Endodermal cell (in vitro differentiated cells): ENCODE measurements at regions not wholly inside any gene's neighbourhood (a gene's known extent, or its start where the extent isn't known, plus 50 kb on each side); places are given as distances from the start of the nearest gene placed in this dataset.

Experiments used
- DNase-seq: peaks from one replicate; pipeline ENCODE4 v3.0.0-alpha.2; 2017
- H3K27ac ChIP-seq: 2 replicates; pipeline ENCODE4 v1.5.1; 2013; ENCODE audit warnings: mild to moderate bottlenecking, low read depth, low read length, moderate library complexity
- H3K27me3 ChIP-seq: 2 replicates; pipeline ENCODE4 v1.6.1; 2013; ENCODE audit warnings: mild to moderate bottlenecking, low read length, moderate library complexity; ENCODE audit not compliant: insufficient read depth, control insufficient read depth, poor library complexity, severe bottlenecking
- H3K36me3 ChIP-seq: 2 replicates; pipeline ENCODE4 v1.7.0; 2013; ENCODE audit warnings: mild to moderate bottlenecking, low read length, moderate library complexity; ENCODE audit not compliant: control insufficient read depth, insufficient read depth
- H3K4me1 ChIP-seq: one replicate; pipeline ENCODE4 v1.7.0; 2013; ENCODE audit warnings: low read length; ENCODE audit not compliant: control insufficient read depth, insufficient read depth
- H3K4me3 ChIP-seq: 2 replicates; pipeline ENCODE4 v1.5.1; 2013; ENCODE audit warnings: mild to moderate bottlenecking, low read length, moderate library complexity
- H3K9ac ChIP-seq: 2 replicates; pipeline ENCODE4 v1.6.1; 2013; ENCODE audit warnings: mild to moderate bottlenecking, low read length, moderate library complexity; ENCODE audit not compliant: poor library complexity, severe bottlenecking; ENCODE audit errors: extremely low read depth
- H3K9me3 ChIP-seq: 2 replicates; pipeline ENCODE4 v1.6.1; 2013; ENCODE audit warnings: mild to moderate bottlenecking, low read length, moderate library complexity; ENCODE audit not compliant: control insufficient read depth
- H3K27ac Mint-ChIP-seq: 2 replicates; pipeline ENCODE4 v1.8.0; 2020; ENCODE audit warnings: mixed read lengths
- H3K27me3 Mint-ChIP-seq: 2 replicates; pipeline ENCODE4 v1.8.0; 2021; ENCODE audit warnings: mild to moderate bottlenecking, mixed read lengths; ENCODE audit not compliant: insufficient read depth
- H3K36me3 Mint-ChIP-seq: 2 replicates; pipeline ENCODE4 v1.8.0; 2020; ENCODE audit warnings: low read depth, mixed read lengths
- H3K4me1 Mint-ChIP-seq: 2 replicates; pipeline ENCODE4 v1.8.0; 2020; ENCODE audit warnings: mixed read lengths
- H3K4me3 Mint-ChIP-seq: 2 replicates; pipeline ENCODE4 v1.8.0; 2020; ENCODE audit warnings: mild to moderate bottlenecking, moderate library complexity, mixed read lengths
- H3K9me3 Mint-ChIP-seq: 2 replicates; pipeline ENCODE4 v1.8.0; 2020; ENCODE audit warnings: mild to moderate bottlenecking, mixed read lengths
- WGBS, 2 experiments: methylation state at CpG; one replicate each; pipeline versions ENCODE4 v1.1.5 to v1.1.7; 2013; ENCODE audit warnings: missing lambda C conversion rate in 2 of 2, mixed read lengths in 1 of 2; ENCODE audit not compliant: insufficient coverage in 1 of 2, insufficient read length in 1 of 2; 5-methylcytosine and 5-hydroxymethylcytosine counted together
- TF ChIP-seq, protein P1 (sequence below): fragments of 200-600 bp; sonication (generic); conservative IDR thresholded peaks from 2 replicates; pipeline ENCODE4 v1.5.0; 2021; ENCODE audit warnings: antibody characterized with exemption, mild to moderate bottlenecking

DNA sequence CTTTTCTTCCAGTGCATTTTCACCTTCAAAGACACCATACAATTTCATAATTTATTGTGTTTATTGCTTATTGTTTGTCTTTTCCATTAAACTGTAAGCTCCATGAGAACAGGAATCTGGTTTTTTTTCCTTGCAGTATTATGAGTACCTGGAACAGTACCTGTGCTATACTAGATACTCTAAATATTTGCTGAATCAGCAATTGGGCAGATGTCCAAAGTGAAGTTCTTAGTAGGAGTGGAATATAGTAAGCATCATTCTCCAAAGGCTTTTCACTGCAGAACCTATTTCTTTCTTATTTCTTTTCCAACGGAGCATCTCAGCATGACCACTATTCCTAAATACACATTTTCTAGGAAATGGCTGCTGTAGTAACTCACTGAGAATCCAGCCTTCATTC is 269.0 kb upstream of the CCL2 start:
- Histone ChIP-seq H3K36me3 (no peaks in the 10 kb centered on the region), H3K27ac (no peak overlapping the region), H3K9ac (no peak overlapping the region), H3K4me1 (peaks cover 7% of the 10 kb centered on the region), H3K4me3 (no peak overlapping the region), H3K9me3 (no peaks in the 10 kb centered on the region), H3K27me3 (peaks cover 12% of the 10 kb centered on the region)
- Mint-ChIP-seq H3K27me3 (peaks cover 14% of the 10 kb centered on the region), H3K4me3 (no peak overlapping the region), H3K27ac (no peak overlapping the region), H3K36me3 (peaks cover 2% of the 10 kb centered on the region), H3K9me3 (peaks cover 11% of the 10 kb centered on the region), H3K4me1 (peaks cover 21% of the 10 kb centered on the region)
- TF ChIP-seq, protein P1, sequence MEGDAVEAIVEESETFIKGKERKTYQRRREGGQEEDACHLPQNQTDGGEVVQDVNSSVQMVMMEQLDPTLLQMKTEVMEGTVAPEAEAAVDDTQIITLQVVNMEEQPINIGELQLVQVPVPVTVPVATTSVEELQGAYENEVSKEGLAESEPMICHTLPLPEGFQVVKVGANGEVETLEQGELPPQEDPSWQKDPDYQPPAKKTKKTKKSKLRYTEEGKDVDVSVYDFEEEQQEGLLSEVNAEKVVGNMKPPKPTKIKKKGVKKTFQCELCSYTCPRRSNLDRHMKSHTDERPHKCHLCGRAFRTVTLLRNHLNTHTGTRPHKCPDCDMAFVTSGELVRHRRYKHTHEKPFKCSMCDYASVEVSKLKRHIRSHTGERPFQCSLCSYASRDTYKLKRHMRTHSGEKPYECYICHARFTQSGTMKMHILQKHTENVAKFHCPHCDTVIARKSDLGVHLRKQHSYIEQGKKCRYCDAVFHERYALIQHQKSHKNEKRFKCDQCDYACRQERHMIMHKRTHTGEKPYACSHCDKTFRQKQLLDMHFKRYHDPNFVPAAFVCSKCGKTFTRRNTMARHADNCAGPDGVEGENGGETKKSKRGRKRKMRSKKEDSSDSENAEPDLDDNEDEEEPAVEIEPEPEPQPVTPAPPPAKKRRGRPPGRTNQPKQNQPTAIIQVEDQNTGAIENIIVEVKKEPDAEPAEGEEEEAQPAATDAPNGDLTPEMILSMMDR: no peak
- 0% methylated on average over 1 of the region's 1 CpG for WGBS, 2 experiments
- no peak for DNase-seq

- H3K27ac ChIP-seq: no peak overlapping the region
- no peak overlapping the region for H3K27ac Mint-ChIP-seq
- H3K4me1 Mint-ChIP-seq: peaks cover 23% of the 10 kb centered on the region
- no peak overlapping the region for H3K9ac ChIP-seq
- H3K9me3 ChIP-seq: no peaks in the 10 kb centered on the region
- H3K4me3 Mint-ChIP-seq: no peak overlapping the region
- peaks cover 2% of the 10 kb centered on the region for H3K36me3 Mint-ChIP-seq
- no peak overlapping the region for H3K4me3 ChIP-seq
- no peaks in the 10 kb centered on the region for H3K36me3 ChIP-seq
- peaks cover 11% of the 10 kb centered on the region for H3K9me3 Mint-ChIP-seq
- WGBS, 2 experiments: 94 to 100% methylated on average over 1 to 2 of the region's 2 CpGs
- DNase-seq: peak; percentile 7
- H3K27me3 Mint-ChIP-seq: peaks cover 18% of the 10 kb centered on the region
- H3K4me1 ChIP-seq: peaks cover 7% of the 10 kb centered on the region
- TF ChIP-seq, protein P1: no peak
- H3K27me3 ChIP-seq: peaks cover 16% of the 10 kb centered on the region
These were observed 268.5 kb upstream of the CCL2 start for GRCh38 chr17:33986566-33986965.

DNA sequence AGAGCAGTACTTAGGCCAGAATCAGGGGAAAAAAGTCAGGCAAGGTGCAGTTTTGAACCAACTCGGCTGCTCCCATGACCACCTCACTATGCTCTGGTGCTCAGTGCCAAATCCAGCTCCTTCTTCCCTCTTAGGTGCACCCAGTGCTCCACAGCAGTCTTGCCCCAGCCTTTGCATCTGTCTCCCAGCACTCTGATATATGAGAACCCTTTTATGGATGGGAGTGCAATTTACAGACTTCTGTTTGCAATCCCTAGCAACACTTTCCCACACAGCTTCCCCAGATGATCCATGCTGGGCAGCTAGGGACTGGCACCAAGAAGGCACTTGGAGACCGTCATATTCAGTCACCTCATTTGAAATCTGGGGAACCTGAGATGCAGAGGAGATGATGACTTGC is 267.9 kb upstream of the CCL2 start:
- Mint-ChIP-seq H3K4me3 (no peak overlapping the region), H3K4me1 (peaks cover 22% of the 10 kb centered on the region), H3K9me3 (peaks cover 11% of the 10 kb centered on the region), H3K27ac (no peak overlapping the region), H3K27me3 (peaks cover 18% of the 10 kb centered on the region), H3K36me3 (peaks cover 2% of the 10 kb centered on the region)
- Histone ChIP-seq H3K9me3 (no peaks in the 10 kb centered on the region), H3K4me3 (no peak overlapping the region), H3K27me3 (peaks cover 16% of the 10 kb centered on the region), H3K4me1 (peaks cover 4% of the 10 kb centered on the region), H3K36me3 (no peaks in the 10 kb centered on the region), H3K27ac (no peak overlapping the region), H3K9ac (no peak overlapping the region)
- peak; percentile 25 for DNase-seq
- WGBS, 2 experiments: 88 to 91% methylated on average over 1 to 2 of the region's 2 CpGs
- TF ChIP-seq, protein P1: no peak
